Stimulated activated CD4-positive, alpha-beta T cell treated with anti-CD3 and anti-CD28 coated beads, TNF-alpha, amount 100 ng/mL, for 1 hour (primary cell): ENCODE measurements at regions not wholly inside any gene's neighbourhood (a gene's known extent, or its start where the extent isn't known, plus 50 kb on each side); places are given as distances from the start of the nearest gene placed in this dataset.

ENCODE experiments used
- DNase-seq, 3 donors: peaks; one replicate each; pipeline ENCODE4 v3.0.0-alpha.2; 2020; ENCODE audit warnings: low read depth in 3 of 3, low spot score in 1 of 3

GRCh38 chr1:200253774-200254495, 155.9 kb downstream of the ZNF281 start:
- DNase-seq = no peak

- no peak for DNase-seq
These were observed 157.3 kb downstream of the ZNF281 start for GRCh38 chr1:200252531-200252930.

DNA sequence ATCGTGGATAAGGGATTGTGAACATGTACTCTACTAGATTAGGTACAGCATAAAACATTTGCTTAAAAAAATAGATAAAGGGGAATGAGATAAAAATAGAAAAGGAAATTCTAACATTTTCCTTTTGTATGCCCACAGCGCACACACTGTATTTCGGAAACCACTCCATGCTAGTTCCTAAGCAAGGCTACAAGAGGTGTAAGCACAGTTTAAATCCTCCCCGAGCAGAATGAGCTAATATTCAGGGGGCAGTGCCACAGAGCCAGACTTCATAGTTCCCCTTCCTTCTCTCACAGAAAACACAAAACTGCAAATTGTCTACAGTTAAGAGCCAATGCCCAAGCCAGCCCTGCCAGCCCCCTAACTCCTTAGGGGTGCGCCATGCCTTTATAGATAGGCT, 159.4 kb downstream of the ZNF281 start:
- no peak for DNase-seq

DNA sequence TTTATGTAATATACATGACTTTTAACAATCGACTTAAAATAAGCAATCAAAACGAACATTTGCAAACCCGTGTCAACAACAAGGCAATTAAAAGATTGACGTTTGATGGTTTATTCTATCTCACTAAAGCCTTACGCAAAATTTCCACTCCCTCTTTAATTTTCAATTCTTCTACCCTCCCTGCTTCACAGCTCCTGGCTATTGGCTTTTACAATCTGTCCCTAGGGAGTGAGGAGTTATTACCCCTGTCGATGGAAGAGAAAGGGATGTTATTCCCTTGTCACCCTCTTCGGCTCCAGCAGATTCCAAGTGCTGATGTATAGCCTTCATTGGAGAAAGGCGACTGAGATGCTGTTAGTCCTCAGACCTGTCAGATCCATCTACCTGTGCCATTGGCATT, 161.3 kb downstream of the ZNF281 start:
- DNase-seq = no peak

DNA sequence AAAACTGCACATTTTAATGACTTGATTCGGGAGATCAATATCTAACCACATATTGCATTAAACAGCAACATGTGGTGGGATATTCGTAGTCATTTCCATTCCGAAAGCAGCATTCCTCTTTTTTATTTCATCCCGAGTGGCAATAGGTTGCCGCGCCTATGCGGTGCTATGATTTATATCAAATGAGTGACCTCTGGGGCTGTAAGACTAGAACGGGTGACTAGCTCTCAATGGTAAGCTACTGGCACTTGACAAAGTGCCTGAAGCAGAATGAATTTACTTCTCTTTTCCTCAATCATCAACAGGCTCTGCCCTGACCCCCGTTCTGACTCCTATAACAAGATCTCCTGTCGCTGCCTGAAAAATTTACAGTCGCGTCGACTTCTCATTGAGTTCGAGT, 162.3 kb downstream of the ZNF281 start:
- DNase-seq = no peak

GRCh38 chr1:200245473-200245872, 164.4 kb downstream of the ZNF281 start:
- DNase-seq = no peak

- no peak for DNase-seq
These were observed 166.8 kb downstream of the ZNF281 start for GRCh38 chr1:200243042-200243437.

DNA sequence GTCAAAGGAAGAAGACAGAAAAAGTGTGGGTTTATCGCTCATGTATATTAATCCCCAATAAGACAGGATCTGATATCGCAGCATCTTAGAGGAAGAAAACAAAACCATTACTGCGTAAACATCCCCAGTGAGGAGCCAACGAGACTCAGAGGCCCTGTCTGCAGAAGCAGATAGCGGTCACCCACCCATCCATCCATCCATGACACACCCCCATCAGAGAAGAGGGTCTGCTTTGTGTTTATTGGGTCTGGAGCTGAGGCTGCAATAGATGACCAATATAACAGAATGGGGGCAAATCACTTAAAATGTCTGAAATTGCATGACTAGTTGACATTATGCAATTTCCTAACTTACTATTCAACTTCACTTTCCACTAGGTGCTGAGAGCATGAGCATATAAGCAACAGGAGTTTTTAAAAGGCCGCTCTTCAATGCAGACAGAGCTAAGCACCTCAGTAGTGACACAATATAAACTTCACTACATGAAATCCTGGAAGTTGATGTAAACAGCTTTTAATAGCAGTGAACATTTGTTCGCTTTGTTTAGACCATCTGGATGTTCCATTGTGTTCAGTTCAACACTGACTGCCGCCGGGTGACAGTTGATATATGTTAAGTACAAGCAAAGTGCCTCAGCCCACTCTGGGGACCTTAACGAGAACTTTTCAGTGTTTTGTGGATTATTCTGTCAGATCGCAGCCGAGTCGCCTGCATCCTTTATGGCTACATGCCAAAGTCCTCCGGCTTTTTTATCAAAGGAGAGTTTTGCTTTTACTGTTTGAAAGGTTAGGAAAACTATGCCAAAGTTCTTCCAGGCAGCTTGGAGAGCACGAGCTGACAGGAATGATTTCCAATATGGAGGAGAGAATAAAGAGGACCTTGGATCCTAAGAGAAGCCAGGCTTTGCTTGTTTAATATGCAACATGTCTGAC, 167.5 kb downstream of the ZNF281 start:
- no peak for DNase-seq

DNA sequence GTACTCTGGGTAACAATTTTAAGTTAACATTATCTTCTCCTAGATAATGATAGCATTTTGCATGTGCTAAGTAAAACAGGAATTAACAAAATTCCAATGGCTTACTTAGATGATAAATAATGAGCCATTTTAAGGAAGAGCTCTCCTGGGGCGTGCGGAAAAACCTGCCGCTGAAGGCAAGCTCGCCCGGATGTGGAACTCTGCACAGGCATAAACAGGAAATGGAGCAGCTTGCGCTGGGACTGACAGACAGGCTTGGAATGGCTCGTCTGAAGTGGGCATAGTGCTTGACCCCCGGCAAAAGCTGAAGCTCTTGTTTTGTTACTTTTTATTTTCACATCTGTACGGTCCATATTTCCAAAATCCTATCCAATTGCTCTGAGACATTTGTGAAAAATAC, 169.2 kb downstream of the ZNF281 start:
- no peak for DNase-seq

- DNase-seq = no peak
These were observed 171.5 kb downstream of the ZNF281 start for GRCh38 chr1:200238311-200238710.

DNA sequence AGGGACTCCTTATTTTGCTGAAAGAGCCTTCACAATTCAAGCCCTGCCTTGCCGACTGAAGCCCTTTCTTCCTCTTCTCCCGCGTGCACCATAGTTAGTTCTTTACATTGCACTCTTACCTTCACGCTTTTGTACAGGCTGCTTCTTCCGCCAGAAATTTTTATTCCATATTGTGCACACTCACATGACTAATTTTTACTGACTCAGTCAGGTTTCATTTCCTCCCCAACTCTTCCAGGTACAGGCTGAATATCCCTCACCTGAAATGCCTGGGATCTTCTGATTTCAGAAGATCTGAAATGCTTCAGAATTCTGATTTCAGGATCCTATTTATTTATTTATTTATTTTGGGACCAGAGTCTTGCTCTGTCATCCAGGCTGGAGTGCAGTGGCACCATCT, 172.8 kb downstream of the ZNF281 start:
- DNase-seq = no peak

- DNase-seq = no peak
These were observed 174.9 kb downstream of the ZNF281 start for GRCh38 chr1:200234938-200235337.

GRCh38 chr1:200233393-200233792, 176.4 kb downstream of the ZNF281 start:
- DNase-seq = no peak

DNA sequence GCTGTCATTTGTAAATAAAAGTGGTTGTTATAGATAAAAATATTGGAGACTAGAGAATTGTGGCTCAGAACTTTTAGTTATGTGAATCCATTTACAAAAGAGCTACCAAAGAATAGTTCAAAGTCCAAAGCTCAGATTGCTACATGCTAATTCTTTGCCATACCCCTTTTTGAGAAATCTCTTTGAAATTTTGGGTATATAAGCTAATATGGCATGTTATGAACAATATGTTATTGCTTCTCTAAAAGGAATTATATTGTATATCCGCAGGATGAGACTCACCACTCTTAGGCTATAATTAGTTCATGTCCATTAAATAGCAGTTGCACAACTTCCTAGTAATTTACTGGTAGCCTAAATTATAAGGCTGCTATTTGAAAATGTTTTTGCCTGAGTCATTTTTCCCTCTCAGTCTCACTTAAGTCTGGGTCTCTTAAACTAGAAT, 178.0 kb downstream of the ZNF281 start:
- no peak for DNase-seq

- no peak for DNase-seq
These were observed 179.2 kb downstream of the ZNF281 start for GRCh38 chr1:200230671-200231070.

DNA sequence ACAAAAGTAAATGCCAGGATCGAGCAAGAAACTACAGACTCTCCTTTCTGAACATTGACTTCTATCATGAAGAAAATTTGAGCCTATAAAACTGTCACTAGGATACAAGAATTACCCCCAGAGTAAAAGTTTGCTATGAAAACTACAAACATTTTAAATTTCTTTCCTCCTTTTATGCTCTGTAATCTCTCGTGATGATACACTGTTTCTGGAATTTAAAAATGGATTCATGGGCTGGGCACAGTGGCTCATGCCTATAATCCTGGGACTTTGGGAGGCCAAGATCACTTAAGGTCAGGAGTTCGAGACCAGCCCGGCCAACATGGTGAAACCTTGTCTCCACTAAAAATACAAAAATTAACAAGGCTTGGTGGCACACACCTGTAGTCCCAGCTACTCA, 181.3 kb downstream of the ZNF281 start:
- DNase-seq = no peak

DNA sequence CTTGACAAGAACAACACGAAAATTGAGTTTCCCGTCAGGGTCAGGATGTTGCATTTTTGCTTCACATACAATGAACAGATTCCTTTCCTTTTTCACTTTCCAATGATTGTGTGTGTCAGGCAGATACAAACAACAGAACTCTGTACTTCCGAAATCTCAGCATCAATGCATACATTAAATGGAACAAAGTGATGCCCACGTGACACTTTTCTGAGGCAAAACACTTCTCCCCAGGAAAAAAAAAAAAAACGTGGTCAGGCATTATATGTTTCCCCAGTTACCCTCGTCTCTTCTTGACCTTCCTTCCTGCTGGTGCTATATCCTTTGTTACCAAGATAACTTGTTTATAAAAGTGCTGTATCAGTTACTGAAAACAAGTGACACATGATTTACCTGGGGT, 181.8 kb downstream of the ZNF281 start:
- DNase-seq = no peak
